ENCODE measurements at regions not wholly inside any gene's neighbourhood (a gene's known extent, or its start where the extent isn't known, plus 50 kb on each side); places are given as distances from the start of the nearest gene placed in this dataset.

DNA sequence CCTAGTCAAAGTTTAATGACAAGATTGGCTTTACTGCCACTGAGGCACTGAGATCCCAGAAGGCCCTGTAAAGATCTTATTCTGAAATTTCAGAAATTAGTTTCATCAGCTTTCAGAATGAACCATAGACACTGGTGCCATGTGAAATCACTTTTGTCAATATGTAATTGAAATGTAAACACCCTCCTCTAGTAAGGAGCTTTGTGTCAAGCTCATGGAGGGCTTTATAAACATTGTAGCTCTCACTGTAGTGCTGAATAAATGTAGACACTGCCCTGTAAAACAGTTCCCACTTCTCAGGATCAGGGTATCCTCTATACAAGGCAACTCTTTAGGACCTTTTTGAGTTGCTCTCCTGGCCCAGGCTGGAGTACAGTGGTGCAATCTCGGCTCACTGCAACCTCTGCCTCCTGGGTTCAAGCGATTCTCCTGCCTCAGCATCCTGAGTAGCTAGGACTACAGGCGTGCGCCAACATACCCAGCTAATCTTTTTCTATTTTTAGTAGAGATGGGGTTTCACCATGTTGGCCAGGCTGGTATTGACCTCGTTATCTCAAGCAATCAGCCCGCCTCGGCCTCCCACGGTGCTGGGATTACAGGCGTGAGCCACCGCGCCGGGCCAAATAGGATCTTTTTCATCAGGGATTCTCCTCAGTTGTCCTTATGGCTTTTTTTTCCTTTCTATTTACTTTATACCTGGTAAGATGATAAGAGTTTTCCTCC lies 1823.9 kb upstream of the CDH9 start:
- no peak overlapping the region for H3K27ac Mint-ChIP-seq

More for the DNA sequence above, 1823.9 kb upstream of the CDH9 start:
- no peaks in the 10 kb centered on the region for H3K4me1 ChIP-seq (ENCODE audit: insufficient read depth, low read length)
- H4K20me1 ChIP-seq (ENCODE audit: control insufficient read depth, insufficient read depth, insufficient read length) = no peaks in the 10 kb centered on the region
- H3K4ac ChIP-seq (ENCODE audit: low read depth, low read length) = no peak overlapping the region
- H3K27me3 ChIP-seq (ENCODE audit: insufficient read depth, low read length) = no peaks in the 10 kb centered on the region
- H2AFZ ChIP-seq (ENCODE audit: low read length) = no peak overlapping the region
- TF ChIP-seq, protein P1, sequence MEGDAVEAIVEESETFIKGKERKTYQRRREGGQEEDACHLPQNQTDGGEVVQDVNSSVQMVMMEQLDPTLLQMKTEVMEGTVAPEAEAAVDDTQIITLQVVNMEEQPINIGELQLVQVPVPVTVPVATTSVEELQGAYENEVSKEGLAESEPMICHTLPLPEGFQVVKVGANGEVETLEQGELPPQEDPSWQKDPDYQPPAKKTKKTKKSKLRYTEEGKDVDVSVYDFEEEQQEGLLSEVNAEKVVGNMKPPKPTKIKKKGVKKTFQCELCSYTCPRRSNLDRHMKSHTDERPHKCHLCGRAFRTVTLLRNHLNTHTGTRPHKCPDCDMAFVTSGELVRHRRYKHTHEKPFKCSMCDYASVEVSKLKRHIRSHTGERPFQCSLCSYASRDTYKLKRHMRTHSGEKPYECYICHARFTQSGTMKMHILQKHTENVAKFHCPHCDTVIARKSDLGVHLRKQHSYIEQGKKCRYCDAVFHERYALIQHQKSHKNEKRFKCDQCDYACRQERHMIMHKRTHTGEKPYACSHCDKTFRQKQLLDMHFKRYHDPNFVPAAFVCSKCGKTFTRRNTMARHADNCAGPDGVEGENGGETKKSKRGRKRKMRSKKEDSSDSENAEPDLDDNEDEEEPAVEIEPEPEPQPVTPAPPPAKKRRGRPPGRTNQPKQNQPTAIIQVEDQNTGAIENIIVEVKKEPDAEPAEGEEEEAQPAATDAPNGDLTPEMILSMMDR (conservative IDR thresholded peaks at IDR 0.05) = no peak
- Mint-ChIP-seq H3K36me3 (ENCODE audit: insufficient read depth in 1 of 3, low read depth in 3 of 3) (no peaks in the 10 kb centered on the region), H3K27me3 (ENCODE audit: low read depth) (no peaks in the 10 kb centered on the region), H3K4me1 (peaks cover 3 to 4% of the 10 kb centered on the region in 2 experiments; a peak in 2 of 4 replicates), H3K9me3 (no peaks in the 10 kb centered on the region), H3K4me3 (no peak overlapping the region)
- no peak overlapping the region for H2BK5ac ChIP-seq (ENCODE audit: insufficient read length, low read length)
- no peak overlapping the region for H3K4me2 ChIP-seq (ENCODE audit: insufficient read depth, insufficient read length, low read length)
- no peaks in the 10 kb centered on the region for H3K79me2 ChIP-seq (ENCODE audit: insufficient read depth, low read length)
- no peak overlapping the region for H3K18ac ChIP-seq (ENCODE audit: insufficient read length, low read depth, low read length)
- no peaks in the 10 kb centered on the region for H3K9me3 ChIP-seq (ENCODE audit: control insufficient read depth, low read depth, low read length)
- H3K56ac ChIP-seq (ENCODE audit: insufficient read length, low read depth, low read length) = no peak overlapping the region
- no peak overlapping the region for H2BK15ac ChIP-seq (ENCODE audit: low read depth, low read length)
- no peak overlapping the region for H3K9ac ChIP-seq (ENCODE audit: extremely low read depth, insufficient read length, low read length)
- H3K23ac ChIP-seq (ENCODE audit: insufficient read length, low read depth, low read length) = no peak overlapping the region
- no peak overlapping the region for H3T11ph ChIP-seq (ENCODE audit: low read length)
- no peak overlapping the region for H2BK120ac ChIP-seq (ENCODE audit: low read depth, low read length, poor library complexity, severe bottlenecking)
- H4K5ac ChIP-seq (ENCODE audit: insufficient read length, low read depth, low read length) = no peak overlapping the region
- no peak overlapping the region for H4K8ac ChIP-seq (replicated peaks; ENCODE audit: insufficient read length, low read depth, low read length)
- no peak overlapping the region for H2BK20ac ChIP-seq (ENCODE audit: low read depth, low read length, poor library complexity, severe bottlenecking)
- no peaks in the 10 kb centered on the region for H3K79me1 ChIP-seq (ENCODE audit: insufficient read depth, low read depth, low read length, poor library complexity, severe bottlenecking)
- DNase-seq = no peak
- H4K91ac ChIP-seq (ENCODE audit: insufficient read length, low read depth, low read length) = no peak overlapping the region
- no peaks in the 10 kb centered on the region for H3K23me2 ChIP-seq (ENCODE audit: insufficient read length, low read depth, low read length, poor library complexity, severe bottlenecking)
- WGBS (ENCODE audit: extremely low coverage, insufficient read length, low lambda C conversion rate) = no CpG with 5 or more reads among the region's 12 CpGs
- H3K27ac ChIP-seq (ENCODE audit: insufficient read length, low read depth, low read length) = no peak overlapping the region
- no peak overlapping the region for H2AK5ac ChIP-seq (ENCODE audit: insufficient read length, low read length)
- no peak overlapping the region for H2BK12ac ChIP-seq (ENCODE audit: insufficient read length, low read depth, low read length)
- H3K14ac ChIP-seq (ENCODE audit: insufficient read depth, low read length) = no peak overlapping the region

Data from H9 (cell line).